ENCODE measurements at regions not wholly inside any gene's neighbourhood (a gene's known extent, or its start where the extent isn't known, plus 50 kb on each side); places are given as distances from the start of the nearest gene placed in this dataset.

GRCh38 chr3:43953380-43953779 is 262.6 kb downstream of the ABHD5 start:
- Histone ChIP-seq H3K9me3 (no peaks in the 10 kb centered on the region), H3K4me3 (ENCODE audit: low read depth in 2 of 2, low read length in 1 of 2) (no peak overlapping the region; a peak in 1 of 4 replicates), H4K20me1 (ENCODE audit: insufficient read depth) (no peaks in the 10 kb centered on the region), H3K9ac (no peak overlapping the region), H3K79me2 (ENCODE audit: insufficient read depth) (no peaks in the 10 kb centered on the region), H3K27me3 (ENCODE audit: insufficient read depth) (no peaks in the 10 kb centered on the region; the same call in 1 of the 2 replicates), H3K4me1 (ENCODE audit: control insufficient read depth in 1 of 2, insufficient read depth in 2 of 2, low read depth in 1 of 2, low read length in 1 of 2) (peaks cover 0 to 27% of the 10 kb centered on the region in 2 experiments; a peak in 2 of 4 replicates), H3K9me2 (no peaks in the 10 kb centered on the region), H3F3A (replicated peaks; ENCODE audit: insufficient read depth) (peaks cover 8% of the 10 kb centered on the region), H3K36me3 (replicated peaks in 1 of 2; ENCODE audit: control insufficient read depth in 1 of 2, insufficient read depth in 2 of 2, low read length in 1 of 2) (no peaks in the 10 kb centered on the region), H3K4me2 (peak overlapping the region; percentile 70), H2AFZ (ENCODE audit: low read depth) (0 out of 2 replicates have a peak overlapping the region, but pooled peaks have one; percentile 75), H3K27ac (ENCODE audit: low read depth in 2 of 2, low read length in 1 of 2) (no peak overlapping the region; a peak in 1 of 4 replicates)
- 81% methylated on average over 9 of the region's 10 CpGs for WGBS (ENCODE audit: low lambda C conversion rate)
- ChIA-PET CTCF (no interaction called here), POLR2A (no interaction called here)
- no peak for TF ChIP-seq RCOR1 (IDR thresholded peaks at IDR 0.05; ENCODE audit: low read length)
- TF ChIP-seq JUND (IDR thresholded peaks at IDR 0.05) = no peak
- no peak for TF ChIP-seq TCF12 (IDR thresholded peaks at IDR 0.05)
- no peak for TF ChIP-seq MXI1 (IDR thresholded peaks at IDR 0.05; ENCODE audit: low read depth, low read length)
- no peak for TF ChIP-seq TAF1 (IDR thresholded peaks at IDR 0.05; ENCODE audit: borderline replicate concordance, low read depth, low read length)
- no peak for TF ChIP-seq NFIC (IDR thresholded peaks at IDR 0.05; ENCODE audit: borderline replicate concordance)
- no peak for TF ChIP-seq RFX5 (IDR thresholded peaks at IDR 0.05; ENCODE audit: low read length)
- TF ChIP-seq EP300 (IDR thresholded peaks at IDR 0.05; ENCODE audit: borderline replicate concordance in 1 of 2, low read depth in 1 of 2, low read length in 1 of 2) = no peak
- no peak for TF ChIP-seq TEAD4 (IDR thresholded peaks at IDR 0.05; ENCODE audit: borderline replicate concordance, insufficient read depth)
- no peak for TF ChIP-seq NRF1 (IDR thresholded peaks at IDR 0.05; ENCODE audit: low read depth, low read length)
- TF ChIP-seq USF2 (IDR thresholded peaks at IDR 0.05; ENCODE audit: borderline replicate concordance, low read depth, low read length) = no peak
- TF ChIP-seq CTCF (IDR thresholded peaks at IDR 0.05) = no peak
- TF ChIP-seq REST (IDR thresholded peaks at IDR 0.05; ENCODE audit: low read depth, low read length) = no peak
- TF ChIP-seq IRF3 (IDR thresholded peaks at IDR 0.05; ENCODE audit: low read depth, low read length) = no peak
- no peak for DNase-seq
